ENCODE measurements at regions not wholly inside any gene's neighbourhood (a gene's known extent, or its start where the extent isn't known, plus 50 kb on each side); places are given as distances from the start of the nearest gene placed in this dataset.

DNA sequence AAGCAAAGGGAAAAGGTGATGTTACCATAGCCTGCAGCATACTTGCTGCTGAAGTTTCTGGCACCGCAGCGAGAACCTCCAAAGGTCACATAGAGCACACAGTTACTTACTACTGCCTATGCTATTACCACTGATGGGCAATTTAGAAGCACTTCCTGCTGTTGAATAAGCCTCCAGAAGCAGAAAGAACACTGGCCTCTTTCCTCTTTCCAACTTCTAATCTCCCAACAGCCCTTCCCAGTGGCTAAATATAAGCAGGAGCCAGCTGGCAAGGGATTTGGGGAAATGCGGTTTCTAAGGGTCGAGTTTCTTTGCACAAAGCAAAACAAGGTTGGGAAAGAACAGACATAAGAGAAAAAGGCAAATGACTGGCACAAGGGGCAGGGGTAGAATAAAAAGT is 669.2 kb upstream of the ACO1 start:
- Histone ChIP-seq H3K27me3 (no peaks in the 10 kb centered on the region), H3K27ac (no peak overlapping the region), H3K36me3 (no peaks in the 10 kb centered on the region), H3K4me3 (no peak overlapping the region), H3K9me3 (no peaks in the 10 kb centered on the region), H3K4me1 (no peaks in the 10 kb centered on the region)
- intact Hi-C loops (cut with DNase I): no loop called here
- DNase-seq: no peak
- TF ChIP-seq, protein P1, sequence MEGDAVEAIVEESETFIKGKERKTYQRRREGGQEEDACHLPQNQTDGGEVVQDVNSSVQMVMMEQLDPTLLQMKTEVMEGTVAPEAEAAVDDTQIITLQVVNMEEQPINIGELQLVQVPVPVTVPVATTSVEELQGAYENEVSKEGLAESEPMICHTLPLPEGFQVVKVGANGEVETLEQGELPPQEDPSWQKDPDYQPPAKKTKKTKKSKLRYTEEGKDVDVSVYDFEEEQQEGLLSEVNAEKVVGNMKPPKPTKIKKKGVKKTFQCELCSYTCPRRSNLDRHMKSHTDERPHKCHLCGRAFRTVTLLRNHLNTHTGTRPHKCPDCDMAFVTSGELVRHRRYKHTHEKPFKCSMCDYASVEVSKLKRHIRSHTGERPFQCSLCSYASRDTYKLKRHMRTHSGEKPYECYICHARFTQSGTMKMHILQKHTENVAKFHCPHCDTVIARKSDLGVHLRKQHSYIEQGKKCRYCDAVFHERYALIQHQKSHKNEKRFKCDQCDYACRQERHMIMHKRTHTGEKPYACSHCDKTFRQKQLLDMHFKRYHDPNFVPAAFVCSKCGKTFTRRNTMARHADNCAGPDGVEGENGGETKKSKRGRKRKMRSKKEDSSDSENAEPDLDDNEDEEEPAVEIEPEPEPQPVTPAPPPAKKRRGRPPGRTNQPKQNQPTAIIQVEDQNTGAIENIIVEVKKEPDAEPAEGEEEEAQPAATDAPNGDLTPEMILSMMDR (IDR thresholded peaks at IDR 0.05): no peak
- no peak for TF ChIP-seq POLR2A (IDR thresholded peaks at IDR 0.05)
- 36 to 37% methylated on average over 4 of the region's 4 CpGs for WGBS, 2 donors

DNA sequence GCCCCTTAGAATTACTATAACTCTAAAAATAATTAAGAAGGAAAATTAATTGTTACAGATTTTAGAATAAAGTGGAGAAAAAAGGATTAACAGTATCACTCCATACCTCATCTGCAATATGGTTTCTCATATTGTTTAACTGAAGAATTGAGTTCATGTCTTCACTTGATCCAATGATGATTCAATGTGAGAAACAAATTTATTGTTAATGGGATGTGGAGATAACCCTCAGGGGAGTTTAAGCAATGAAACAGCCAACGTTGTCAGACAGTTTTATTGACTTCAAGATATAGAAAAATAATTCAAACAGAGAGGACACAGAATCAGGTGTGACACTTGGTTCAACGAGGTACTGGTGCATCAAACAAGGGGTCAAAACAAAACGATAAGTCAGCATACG is 665.2 kb upstream of the ACO1 start:
- WGBS, 2 donors: 46 to 58% methylated on average over 4 of the region's 4 CpGs
- Histone ChIP-seq H3K27me3 (no peaks in the 10 kb centered on the region), H3K4me3 (no peak overlapping the region), H3K36me3 (no peaks in the 10 kb centered on the region), H3K27ac (no peak overlapping the region), H3K9me3 (no peaks in the 10 kb centered on the region), H3K4me1 (no peaks in the 10 kb centered on the region)
- no peak for TF ChIP-seq POLR2A (IDR thresholded peaks at IDR 0.05)
- TF ChIP-seq, protein P1 (IDR thresholded peaks at IDR 0.05): no peak
- no peak for DNase-seq
- intact Hi-C loops (cut with DNase I): no loop called here

DNA sequence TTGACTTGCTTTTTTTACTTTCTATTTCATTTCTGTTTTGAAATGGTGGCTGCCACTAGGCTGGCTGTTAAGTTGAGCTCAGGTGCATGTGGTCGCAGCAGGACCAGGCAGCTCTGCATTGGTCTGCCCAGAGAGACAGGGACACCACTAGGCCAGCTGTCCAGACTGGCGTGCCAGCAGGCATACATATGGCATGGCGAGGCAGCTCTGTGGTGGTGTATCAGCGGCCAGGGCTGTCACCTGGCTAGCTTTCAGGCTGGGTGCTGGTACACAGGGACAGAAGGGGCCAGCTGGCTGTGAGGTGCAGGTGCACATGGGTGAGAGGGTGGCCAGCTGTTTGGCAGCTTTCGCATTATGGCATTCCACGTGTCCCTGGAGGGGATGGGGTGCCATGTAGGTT is 654.0 kb upstream of the ACO1 start:
- Histone ChIP-seq H3K27ac (no peak overlapping the region), H3K4me3 (no peak overlapping the region), H3K27me3 (no peaks in the 10 kb centered on the region), H3K36me3 (no peaks in the 10 kb centered on the region), H3K4me1 (no peaks in the 10 kb centered on the region), H3K9me3 (no peaks in the 10 kb centered on the region)
- intact Hi-C loops (cut with DNase I): no loop called here
- TF ChIP-seq, protein P1 (IDR thresholded peaks at IDR 0.05): no peak
- TF ChIP-seq POLR2A (IDR thresholded peaks at IDR 0.05): no peak
- WGBS, 2 donors: 84 to 92% methylated on average over 2 to 4 of the region's 6 CpGs
- DNase-seq: no peak

DNA sequence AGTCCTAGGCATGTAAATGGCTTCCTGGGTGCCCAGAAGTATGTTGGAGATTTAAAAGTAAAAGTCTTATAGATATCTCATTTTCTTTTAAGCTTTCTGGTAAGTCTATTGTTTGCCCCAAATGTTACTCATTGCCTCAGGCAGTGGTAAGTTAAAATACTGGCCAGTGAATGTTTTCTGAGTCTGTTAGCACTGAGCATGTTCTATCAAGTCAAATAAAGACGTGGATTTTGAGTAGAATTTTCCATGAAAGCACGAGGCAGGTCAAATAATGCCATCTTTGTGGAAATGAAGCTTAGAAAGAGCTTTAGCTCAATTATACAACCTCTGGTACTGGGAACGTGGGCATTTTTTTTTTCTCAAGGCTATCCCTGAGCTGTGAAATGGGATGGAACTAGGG is 651.3 kb upstream of the ACO1 start:
- H3K27me3 ChIP-seq: no peaks in the 10 kb centered on the region
- H3K9me3 ChIP-seq: no peaks in the 10 kb centered on the region
- TF ChIP-seq, protein P1 (IDR thresholded peaks at IDR 0.05): no peak
- TF ChIP-seq POLR2A (IDR thresholded peaks at IDR 0.05): no peak
- H3K4me3 ChIP-seq: no peak overlapping the region
- 39 to 56% methylated on average over 3 of the region's 3 CpGs for WGBS, 2 donors
- no peak overlapping the region for H3K27ac ChIP-seq
- no peaks in the 10 kb centered on the region for H3K4me1 ChIP-seq
- DNase-seq: no peak
- intact Hi-C loops (cut with DNase I): no loop called here
- no peaks in the 10 kb centered on the region for H3K36me3 ChIP-seq

DNA sequence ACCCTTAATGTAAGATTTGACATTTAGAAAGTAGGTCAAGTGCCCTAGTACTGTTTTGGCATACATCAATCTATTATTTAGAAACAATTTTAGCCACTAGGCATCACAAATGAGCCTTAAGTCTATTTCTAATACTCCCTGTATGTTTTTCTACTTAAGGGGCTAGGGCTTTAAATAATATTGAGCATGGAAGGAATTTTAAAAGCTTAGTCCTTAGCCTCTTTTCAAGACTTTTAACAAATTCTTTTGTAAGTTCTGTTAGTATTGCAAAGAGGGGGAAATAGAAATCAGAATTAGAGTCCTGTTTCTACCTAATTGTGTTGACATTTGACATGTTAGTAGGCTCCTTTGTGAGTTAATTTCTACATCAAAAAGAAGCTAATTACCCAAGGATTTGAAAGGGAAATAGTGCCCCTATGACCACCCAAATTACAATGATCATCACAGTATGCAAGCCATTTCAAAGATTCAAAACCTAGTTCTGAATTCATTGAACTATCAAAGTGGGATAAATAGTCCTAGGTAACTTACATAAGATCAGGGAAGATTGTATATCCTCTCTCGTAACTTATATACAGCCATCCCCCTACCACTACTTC is 647.8 kb upstream of the ACO1 start:
- 83 to 93% methylated on average over 1 of the region's 1 CpG for WGBS, 2 donors
- Histone ChIP-seq H3K27me3 (no peaks in the 10 kb centered on the region), H3K36me3 (no peaks in the 10 kb centered on the region), H3K27ac (no peak overlapping the region), H3K9me3 (no peaks in the 10 kb centered on the region), H3K4me3 (no peak overlapping the region), H3K4me1 (no peaks in the 10 kb centered on the region)
- no peak for TF ChIP-seq POLR2A (IDR thresholded peaks at IDR 0.05)
- TF ChIP-seq, protein P1 (IDR thresholded peaks at IDR 0.05): no peak
- intact Hi-C loops (cut with DNase I): no loop called here
- no peak for DNase-seq
